ENCODE measurements at regions not wholly inside any gene's neighbourhood (a gene's known extent, or its start where the extent isn't known, plus 50 kb on each side); places are given as distances from the start of the nearest gene placed in this dataset.
A peak's percentile ranks its signal among the peaks of the same experiment; 100 is the strongest.

- TF ChIP-seq ZBTB33 (CRISPR knock-in tag; IDR thresholded peaks at IDR 0.05) (peak; percentile 70), SMAD9 (CRISPR knock-in tag; IDR thresholded peaks at IDR 0.05) (no peak), RBM22 (optimal IDR thresholded peaks at IDR 0.05; ENCODE audit: low read length) (no peak), HMG20B (CRISPR knock-in tag; conservative IDR thresholded peaks at IDR 0.05) (peak; percentile 67; the same call in 1 of the 2 replicates), TARDBP (CRISPR knock-in tag; IDR thresholded peaks at IDR 0.05) (peak; percentile 88), YEATS2 (CRISPR knock-in tag; IDR thresholded peaks at IDR 0.05; ENCODE audit: borderline replicate concordance) (peak; percentile 32; the same call in 1 of the 2 replicates), ATAD3A (CRISPR knock-in tag; IDR thresholded peaks at IDR 0.05) (no peak), KAT2B (IDR thresholded peaks at IDR 0.05; ENCODE audit: borderline replicate concordance, low read depth, low read length) (no peak), MZF1 (CRISPR knock-in tag; IDR thresholded peaks at IDR 0.05; ENCODE audit: borderline replicate concordance) (no peak), SP140L (CRISPR knock-in tag; IDR thresholded peaks at IDR 0.05; ENCODE audit: borderline replicate concordance) (no peak), BRD4 (CRISPR knock-in tag; IDR thresholded peaks at IDR 0.05) (no peak), ZNF773 (CRISPR knock-in tag; IDR thresholded peaks at IDR 0.05; ENCODE audit: borderline replicate concordance) (no peak), SP2 (CRISPR knock-in tag; IDR thresholded peaks at IDR 0.05) (no peak; the same call in 1 of the 2 replicates), STAG1 (CRISPR knock-in tag; IDR thresholded peaks at IDR 0.05) (peak; percentile 90), ZSCAN30 (CRISPR knock-in tag; IDR thresholded peaks at IDR 0.05) (no peak), ZNF431 (CRISPR knock-in tag; IDR thresholded peaks at IDR 0.05; ENCODE audit: borderline replicate concordance, low read depth) (peak; percentile 53; the same call in 1 of the 2 replicates), ZNF101 (CRISPR knock-in tag; IDR thresholded peaks at IDR 0.05; ENCODE audit: borderline replicate concordance, low read depth) (no peak), LCORL (IDR thresholded peaks at IDR 0.05) (no peak), LCORL (CRISPR knock-in tag; IDR thresholded peaks at IDR 0.05) (peak; percentile 86; the same call in 1 of the 2 replicates), ZNF788 (CRISPR knock-in tag; IDR thresholded peaks at IDR 0.05; ENCODE audit: borderline replicate concordance) (peak; percentile 76; the same call in 1 of the 2 replicates), GMEB2 (CRISPR knock-in tag; IDR thresholded peaks at IDR 0.05; ENCODE audit: low read depth) (no peak), SNRNP70 (IDR thresholded peaks at IDR 0.05; ENCODE audit: low read depth, low read length) (no peak)
- TF ChIP-seq, protein P1, sequence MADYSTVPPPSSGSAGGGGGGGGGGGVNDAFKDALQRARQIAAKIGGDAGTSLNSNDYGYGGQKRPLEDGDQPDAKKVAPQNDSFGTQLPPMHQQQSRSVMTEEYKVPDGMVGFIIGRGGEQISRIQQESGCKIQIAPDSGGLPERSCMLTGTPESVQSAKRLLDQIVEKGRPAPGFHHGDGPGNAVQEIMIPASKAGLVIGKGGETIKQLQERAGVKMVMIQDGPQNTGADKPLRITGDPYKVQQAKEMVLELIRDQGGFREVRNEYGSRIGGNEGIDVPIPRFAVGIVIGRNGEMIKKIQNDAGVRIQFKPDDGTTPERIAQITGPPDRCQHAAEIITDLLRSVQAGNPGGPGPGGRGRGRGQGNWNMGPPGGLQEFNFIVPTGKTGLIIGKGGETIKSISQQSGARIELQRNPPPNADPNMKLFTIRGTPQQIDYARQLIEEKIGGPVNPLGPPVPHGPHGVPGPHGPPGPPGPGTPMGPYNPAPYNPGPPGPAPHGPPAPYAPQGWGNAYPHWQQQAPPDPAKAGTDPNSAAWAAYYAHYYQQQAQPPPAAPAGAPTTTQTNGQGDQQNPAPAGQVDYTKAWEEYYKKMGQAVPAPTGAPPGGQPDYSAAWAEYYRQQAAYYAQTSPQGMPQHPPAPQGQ (CRISPR knock-in tag; IDR thresholded peaks at IDR 0.05; ENCODE audit: borderline replicate concordance) = no peak
- TF ChIP-seq, protein P2, sequence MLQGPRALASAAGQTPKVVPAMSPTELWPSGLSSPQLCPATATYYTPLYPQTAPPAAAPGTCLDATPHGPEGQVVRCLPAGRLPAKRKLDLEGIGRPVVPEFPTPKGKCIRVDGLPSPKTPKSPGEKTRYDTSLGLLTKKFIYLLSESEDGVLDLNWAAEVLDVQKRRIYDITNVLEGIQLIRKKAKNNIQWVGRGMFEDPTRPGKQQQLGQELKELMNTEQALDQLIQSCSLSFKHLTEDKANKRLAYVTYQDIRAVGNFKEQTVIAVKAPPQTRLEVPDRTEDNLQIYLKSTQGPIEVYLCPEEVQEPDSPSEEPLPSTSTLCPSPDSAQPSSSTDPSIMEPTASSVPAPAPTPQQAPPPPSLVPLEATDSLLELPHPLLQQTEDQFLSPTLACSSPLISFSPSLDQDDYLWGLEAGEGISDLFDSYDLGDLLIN (CRISPR knock-in tag; IDR thresholded peaks at IDR 0.05; ENCODE audit: borderline replicate concordance) = no peak
- TF ChIP-seq, protein P3, sequence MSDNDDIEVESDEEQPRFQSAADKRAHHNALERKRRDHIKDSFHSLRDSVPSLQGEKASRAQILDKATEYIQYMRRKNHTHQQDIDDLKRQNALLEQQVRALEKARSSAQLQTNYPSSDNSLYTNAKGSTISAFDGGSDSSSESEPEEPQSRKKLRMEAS (IDR thresholded peaks at IDR 0.05) = peak; percentile 64
These were observed 74.6 kb upstream of the TEAD1 start (continued) for GRCh38 chr11:12599408-12600143.

Measured in HepG2 (cell line).